ENCODE measurements at regions not wholly inside any gene's neighbourhood (a gene's known extent, or its start where the extent isn't known, plus 50 kb on each side); places are given as distances from the start of the nearest gene placed in this dataset.

GRCh38 chr1:21378705-21379494, 61.0 kb upstream of the NBPF3 start:
- TF ChIP-seq CTCF (IDR thresholded peaks at IDR 0.05) (no peak), POLR2AphosphoS5 (IDR thresholded peaks at IDR 0.05) (no peak), POLR2A (IDR thresholded peaks at IDR 0.05) (no peak)
